Cardiac fibroblast (primary cell): ENCODE measurements at regions not wholly inside any gene's neighbourhood (a gene's known extent, or its start where the extent isn't known, plus 50 kb on each side); places are given as distances from the start of the nearest gene placed in this dataset.

Experiments used
- DNase-seq, 2 donors: peaks; one replicate each; pipeline versions ENCODE4 v3.0.0 to v3.0.0-alpha.2; 2010; ENCODE audit warnings: low read depth in 2 of 2
- H3K4me3 ChIP-seq, 2 donors: replicated peaks in 1 of 2; 1 replicate in 1 of 2; 2 replicates in 1 of 2; pipeline ENCODE4 v1.5.1; 2011; ENCODE audit warnings: low read depth in 2 of 2, low read length in 2 of 2, mild to moderate bottlenecking in 2 of 2, moderate library complexity in 1 of 2
- TF ChIP-seq, protein P1 (sequence below): IDR thresholded peaks from one replicate; pipeline ENCODE4 v1.5.1; 2011; ENCODE audit warnings: low read depth, mild to moderate bottlenecking, low read length, inconsistent platforms

DNA sequence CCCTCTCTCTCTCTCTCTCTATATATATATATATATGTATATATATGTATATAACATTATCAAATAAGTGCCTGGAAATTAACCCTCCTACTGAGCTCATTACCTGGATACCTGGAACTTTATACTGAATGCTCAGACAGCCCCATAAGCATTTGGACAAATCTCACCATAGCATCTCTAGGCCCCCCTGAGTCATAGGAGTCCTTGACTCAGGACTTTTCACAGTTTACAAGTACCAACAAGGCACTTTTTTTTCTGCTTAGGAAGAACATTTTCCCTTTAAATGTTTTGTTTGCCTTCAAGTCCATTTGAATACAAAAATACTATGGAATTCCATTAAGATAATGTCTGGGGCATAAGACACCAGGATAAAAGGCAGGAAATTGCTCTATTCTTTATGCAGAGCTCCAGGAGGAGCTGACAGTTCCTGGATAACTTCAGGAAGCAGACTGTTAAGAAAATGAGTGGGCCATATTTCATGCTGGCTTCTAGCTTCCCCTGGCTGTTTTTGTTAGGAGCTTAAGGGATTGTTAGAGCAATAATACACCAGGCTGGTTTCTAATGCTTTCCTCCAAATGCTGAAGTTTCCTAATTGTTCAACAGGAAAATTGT lies 171.7 kb upstream of the ASIC2 start:
- TF ChIP-seq, protein P1, sequence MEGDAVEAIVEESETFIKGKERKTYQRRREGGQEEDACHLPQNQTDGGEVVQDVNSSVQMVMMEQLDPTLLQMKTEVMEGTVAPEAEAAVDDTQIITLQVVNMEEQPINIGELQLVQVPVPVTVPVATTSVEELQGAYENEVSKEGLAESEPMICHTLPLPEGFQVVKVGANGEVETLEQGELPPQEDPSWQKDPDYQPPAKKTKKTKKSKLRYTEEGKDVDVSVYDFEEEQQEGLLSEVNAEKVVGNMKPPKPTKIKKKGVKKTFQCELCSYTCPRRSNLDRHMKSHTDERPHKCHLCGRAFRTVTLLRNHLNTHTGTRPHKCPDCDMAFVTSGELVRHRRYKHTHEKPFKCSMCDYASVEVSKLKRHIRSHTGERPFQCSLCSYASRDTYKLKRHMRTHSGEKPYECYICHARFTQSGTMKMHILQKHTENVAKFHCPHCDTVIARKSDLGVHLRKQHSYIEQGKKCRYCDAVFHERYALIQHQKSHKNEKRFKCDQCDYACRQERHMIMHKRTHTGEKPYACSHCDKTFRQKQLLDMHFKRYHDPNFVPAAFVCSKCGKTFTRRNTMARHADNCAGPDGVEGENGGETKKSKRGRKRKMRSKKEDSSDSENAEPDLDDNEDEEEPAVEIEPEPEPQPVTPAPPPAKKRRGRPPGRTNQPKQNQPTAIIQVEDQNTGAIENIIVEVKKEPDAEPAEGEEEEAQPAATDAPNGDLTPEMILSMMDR = no peak
- H3K4me3 ChIP-seq = no peak overlapping the region
- DNase-seq = peak in 1 of 2 donors; percentile 3

DNA sequence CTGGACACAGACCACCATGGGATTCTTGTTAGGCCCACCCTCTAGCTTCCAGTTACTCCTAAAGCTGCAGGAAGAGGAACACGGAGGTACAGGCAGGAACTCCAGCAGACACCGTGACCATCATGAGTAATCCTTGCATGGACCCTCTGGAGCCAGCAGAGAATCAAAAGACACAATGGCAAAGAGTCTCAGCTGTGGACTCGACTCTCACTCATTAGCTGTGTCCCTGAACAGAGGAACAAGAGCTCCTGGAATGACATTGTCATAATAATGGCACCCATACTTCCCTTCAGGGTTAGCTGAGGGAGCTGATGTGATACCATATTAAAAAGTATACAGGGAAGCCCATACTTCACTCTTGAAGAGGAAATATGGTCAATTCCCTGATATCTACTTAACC lies 176.3 kb upstream of the ASIC2 start:
- no peak for DNase-seq
- no peak overlapping the region for H3K4me3 ChIP-seq
- TF ChIP-seq, protein P1 = no peak

DNA sequence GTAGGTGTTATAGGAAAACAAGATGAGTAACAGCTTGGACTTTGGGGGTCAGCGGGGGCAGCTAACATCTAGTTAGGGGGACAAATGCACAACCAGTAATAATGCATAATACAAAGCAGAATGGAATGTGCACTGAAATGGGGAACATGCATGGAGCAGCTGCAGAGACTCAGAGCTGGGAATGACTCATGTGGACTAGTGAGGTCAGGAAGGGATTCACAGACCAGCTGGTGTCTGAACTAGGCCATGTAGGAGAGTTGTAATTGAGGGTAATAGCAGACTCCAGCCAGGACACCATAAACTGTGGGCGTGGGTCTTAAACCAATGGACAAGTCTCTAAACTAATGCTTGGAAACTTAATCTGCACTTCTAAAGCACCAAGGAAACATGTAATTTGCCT lies 176.8 kb upstream of the ASIC2 start:
- H3K4me3 ChIP-seq = no peak overlapping the region
- TF ChIP-seq, protein P1 = no peak
- DNase-seq = peak; percentile 56 to 80

DNA sequence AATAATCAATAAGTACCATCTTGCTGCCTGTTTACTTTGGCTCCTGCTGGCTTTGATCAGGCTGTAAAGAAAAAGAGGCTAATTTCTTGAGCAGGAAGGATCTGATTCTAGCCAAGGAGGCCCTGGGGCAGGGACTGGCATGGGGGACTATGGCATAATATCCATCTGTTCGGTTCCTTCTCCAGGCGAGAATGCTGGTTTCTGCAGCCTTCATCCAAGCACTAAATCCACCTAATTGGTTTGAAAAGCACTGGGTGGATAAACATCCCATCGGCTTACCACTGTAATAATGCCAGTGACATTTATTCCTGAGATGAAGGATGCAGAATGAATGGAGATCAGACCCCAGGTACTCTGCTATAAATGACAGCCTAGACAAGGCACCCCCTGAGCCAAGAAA lies 180.0 kb upstream of the ASIC2 start:
- DNase-seq = no peak

DNA sequence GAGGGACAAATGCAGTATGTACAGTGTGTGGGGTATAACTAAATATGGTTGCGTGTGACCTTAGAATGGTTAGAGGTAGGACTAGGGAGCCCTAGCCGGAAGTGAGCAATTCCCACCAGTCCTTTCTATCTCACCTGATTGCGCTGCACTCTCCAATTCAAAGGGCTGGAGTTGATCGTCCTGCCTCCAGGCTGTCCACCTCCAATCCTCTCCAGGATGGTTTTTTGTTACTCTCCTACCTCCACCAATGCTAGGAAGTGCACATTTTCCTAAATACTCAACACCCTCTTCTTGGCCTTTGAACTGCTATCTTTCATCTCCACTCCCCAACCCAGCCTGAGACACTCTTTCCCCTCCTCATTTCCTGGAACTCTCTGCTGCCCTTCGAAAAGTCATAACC lies 181.7 kb upstream of the ASIC2 start:
- no peak overlapping the region for H3K4me3 ChIP-seq
- no peak for DNase-seq
- TF ChIP-seq, protein P1 = no peak

More for the DNA sequence above, 180.0 kb upstream of the ASIC2 start:
- TF ChIP-seq, protein P1 = no peak
- H3K4me3 ChIP-seq = no peak overlapping the region

DNA sequence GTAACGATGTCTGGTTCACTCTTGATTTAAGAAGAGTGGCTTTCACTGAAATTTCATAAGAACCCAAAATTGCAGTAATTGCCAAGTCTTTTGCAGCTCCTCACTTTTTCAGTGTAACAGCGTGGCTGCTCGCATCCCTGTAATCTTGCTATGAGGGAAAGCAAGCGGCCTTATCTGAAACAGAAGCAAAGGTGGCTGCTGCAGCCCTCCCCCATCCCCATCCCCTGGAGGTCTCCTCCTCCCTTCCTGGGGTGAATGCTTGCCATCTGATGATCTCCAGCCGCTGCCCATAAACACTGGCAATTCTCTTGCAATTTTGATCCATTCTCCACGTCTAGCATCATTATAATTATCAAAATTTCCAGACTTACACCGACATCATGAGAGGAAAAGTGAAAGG lies 182.5 kb upstream of the ASIC2 start:
- DNase-seq = no peak
- TF ChIP-seq, protein P1 = no peak
- H3K4me3 ChIP-seq = no peak overlapping the region

DNA sequence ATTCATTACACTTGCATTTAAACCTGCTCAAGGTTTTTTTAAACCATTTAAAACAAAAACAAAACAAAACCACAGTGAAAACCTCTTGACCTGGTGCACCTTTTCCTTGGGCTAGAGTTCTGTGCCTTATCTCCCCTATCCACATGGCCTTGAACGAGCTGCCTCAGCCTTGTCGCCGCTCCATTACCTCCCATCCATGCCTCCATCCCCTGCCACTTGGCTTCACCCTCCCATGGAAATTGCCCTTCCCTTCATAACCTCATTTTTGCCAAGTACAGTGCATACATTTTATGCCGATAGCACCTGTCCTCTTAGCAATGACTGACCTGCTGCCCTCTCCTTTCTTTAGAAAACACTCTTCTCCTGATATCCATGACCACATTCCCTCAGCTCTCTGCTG lies 188.6 kb upstream of the ASIC2 start:
- no peak for DNase-seq
- no peak overlapping the region for H3K4me3 ChIP-seq
- TF ChIP-seq, protein P1 = no peak
